Peyer's patch (tissue), 4 donors: ENCODE measurements at regions not wholly inside any gene's neighbourhood (a gene's known extent, or its start where the extent isn't known, plus 50 kb on each side); places are given as distances from the start of the nearest gene placed in this dataset.

Experiments
- DNase-seq, 3 donors: peaks; one replicate each; pipeline ENCODE4 v3.0.0-alpha.2; 2017 to 2019
- H3K27ac ChIP-seq, 4 donors: fragments of 200-600 bp; sonication (generic); one replicate each; pipeline ENCODE4 v1.5.1; 2016 to 2019
- H3K27me3 ChIP-seq, 2 donors: fragments of 200-600 bp; sonication (generic); one replicate each; pipeline ENCODE4 v1.5.1; 2019
- H3K36me3 ChIP-seq, 3 donors: fragments of 200-600 bp; sonication (generic); one replicate each; pipeline ENCODE4 v1.5.1; 2016 to 2019
- H3K4me1 ChIP-seq, 4 donors: fragments of 200-600 bp; sonication (generic); one replicate each; pipeline ENCODE4 v1.5.1; 2016 to 2019
- H3K4me3 ChIP-seq, 4 donors: fragments of 200-600 bp; sonication (generic); 1 replicate in 3 of 4; 2 replicates in 1 of 4; pipeline ENCODE4 v1.5.1; 2016 to 2019; ENCODE audit warnings: mild to moderate bottlenecking in 1 of 4
- H3K9me3 ChIP-seq, 4 donors: fragments of 200-600 bp; sonication (generic); one replicate each; pipeline ENCODE4 v1.5.1; 2016 to 2019; ENCODE audit warnings: mild to moderate bottlenecking in 1 of 4
- CTCF ChIP-seq, 6 experiments: fragments of 450-650 bp in 4 of 6; fragments of 200-600 bp in 2 of 6; sonication (generic) in 1 of 6; IDR thresholded peaks; one replicate each; pipeline ENCODE4 v1.5.1; 2017 to 2019; ENCODE audit warnings: antibody characterized with exemption in 6 of 6, mild to moderate bottlenecking in 3 of 6, moderate library complexity in 1 of 6
- POLR2A ChIP-seq, 2 donors: fragments of 450-650 bp; IDR thresholded peaks; one replicate each; pipeline ENCODE4 v1.5.1; 2017; ENCODE audit warnings: antibody characterized with exemption in 2 of 2, mild to moderate bottlenecking in 2 of 2, moderate library complexity in 2 of 2

- no peak for TF ChIP-seq POLR2A (IDR thresholded peaks at IDR 0.05)
- TF ChIP-seq CTCF (IDR thresholded peaks at IDR 0.05) = no peak
These were observed 229.1 kb downstream of the S1PR1 start for GRCh38 chr1:101465941-101466340.

DNA sequence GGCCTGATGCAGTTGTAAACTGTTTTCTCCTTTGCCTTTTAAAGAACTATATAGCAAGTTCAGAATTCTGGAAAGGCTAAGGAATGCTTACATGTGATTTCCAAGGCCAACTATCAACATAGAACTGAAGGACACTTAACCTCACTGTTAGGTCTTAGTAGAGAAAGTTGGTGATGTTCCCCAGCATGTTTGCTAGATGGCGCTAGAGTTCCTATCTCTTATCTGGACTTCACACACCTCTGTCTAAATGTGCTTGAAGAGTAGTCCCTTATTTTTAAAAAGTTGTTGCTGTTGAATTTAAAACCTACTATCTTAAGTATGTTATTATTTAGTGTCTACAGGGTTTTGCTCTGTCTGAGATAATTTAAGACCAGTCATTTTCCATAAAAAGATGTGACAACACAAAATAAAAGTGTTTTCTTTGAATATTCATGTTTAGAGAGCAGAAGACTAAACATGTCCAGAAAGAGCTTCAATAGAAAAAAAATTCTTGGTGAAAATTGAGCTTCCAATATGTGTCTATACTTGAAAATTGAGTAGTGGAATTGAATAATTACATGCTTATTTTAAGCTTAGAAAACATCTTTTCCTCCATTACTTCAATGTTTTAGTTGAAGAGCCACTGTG is 237.3 kb downstream of the S1PR1 start:
- Histone ChIP-seq H3K36me3 (no peaks in the 10 kb centered on the region), H3K4me3 (no peak overlapping the region), H3K9me3 (peaks cover 0 to 7% (median 0%) of the 10 kb centered on the region in 4 donors), H3K27me3 (no peaks in the 10 kb centered on the region), H3K4me1 (no peaks in the 10 kb centered on the region), H3K27ac (no peak overlapping the region)
- peak in 3 of 6 experiments; percentile 6 to 23 (median 7) for TF ChIP-seq CTCF (IDR thresholded peaks at IDR 0.05)
- no peak for TF ChIP-seq POLR2A (IDR thresholded peaks at IDR 0.05)
- no peak for DNase-seq

More at GRCh38 chr1:101465941-101466340, 229.1 kb downstream of the S1PR1 start:
- H3K27ac ChIP-seq = no peak overlapping the region
- no peaks in the 10 kb centered on the region for H3K36me3 ChIP-seq
- no peaks in the 10 kb centered on the region for H3K27me3 ChIP-seq
- H3K9me3 ChIP-seq = no peaks in the 10 kb centered on the region
- no peak for DNase-seq
- H3K4me1 ChIP-seq = no peaks in the 10 kb centered on the region
- no peak overlapping the region for H3K4me3 ChIP-seq

DNA sequence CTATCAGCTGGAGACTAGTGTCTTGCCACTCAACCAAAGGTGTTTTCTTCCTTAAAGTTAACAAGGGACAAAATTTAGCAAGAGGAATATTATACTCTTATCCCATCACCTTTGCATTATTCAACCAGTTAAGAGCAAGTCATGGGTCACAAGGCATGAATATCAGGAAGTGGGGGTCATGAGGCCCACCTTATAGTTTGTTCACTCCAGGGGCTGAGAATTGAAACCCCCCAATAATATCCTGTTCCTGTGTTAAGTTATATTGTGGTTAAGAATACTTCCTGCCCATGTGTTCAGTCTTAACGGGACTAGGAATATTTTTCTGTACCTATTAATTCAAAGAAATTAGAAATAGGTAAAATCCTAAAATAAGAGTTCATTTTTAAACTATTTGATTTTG is 239.7 kb downstream of the S1PR1 start:
- no peak overlapping the region for H3K27ac ChIP-seq
- no peaks in the 10 kb centered on the region for H3K36me3 ChIP-seq
- H3K27me3 ChIP-seq = no peaks in the 10 kb centered on the region
- no peak for DNase-seq
- H3K4me3 ChIP-seq = no peak overlapping the region
- TF ChIP-seq CTCF (IDR thresholded peaks at IDR 0.05) (no peak), POLR2A (IDR thresholded peaks at IDR 0.05) (no peak)
- no peaks in the 10 kb centered on the region for H3K4me1 ChIP-seq
- peaks cover 0 to 7% (median 0%) of the 10 kb centered on the region in 4 donors for H3K9me3 ChIP-seq

DNA sequence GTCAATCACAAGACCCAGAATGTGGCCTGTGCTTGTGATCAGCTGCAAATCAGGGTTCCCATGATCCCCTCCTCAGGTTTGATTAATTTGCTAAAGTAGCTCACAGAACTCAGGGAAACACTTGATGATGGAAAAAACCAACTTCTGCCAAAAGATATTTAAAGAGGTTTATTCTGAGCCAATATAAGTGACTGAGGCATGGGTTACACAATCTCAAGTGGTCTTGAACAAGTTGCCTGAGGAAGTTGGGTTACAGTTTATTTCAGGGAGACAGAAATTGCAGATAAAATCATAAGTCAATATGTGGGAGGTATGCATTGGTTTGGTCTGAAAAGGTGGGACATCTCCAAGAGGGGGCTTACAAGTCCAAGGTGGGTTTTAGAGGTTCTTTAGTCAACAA is 243.1 kb downstream of the S1PR1 start:
- Histone ChIP-seq H3K9me3 (no peaks in the 10 kb centered on the region), H3K27ac (no peak overlapping the region), H3K36me3 (no peaks in the 10 kb centered on the region), H3K4me3 (no peak overlapping the region), H3K4me1 (no peaks in the 10 kb centered on the region), H3K27me3 (no peaks in the 10 kb centered on the region)
- no peak for DNase-seq
- TF ChIP-seq POLR2A (IDR thresholded peaks at IDR 0.05) (no peak), CTCF (IDR thresholded peaks at IDR 0.05) (no peak)

DNA sequence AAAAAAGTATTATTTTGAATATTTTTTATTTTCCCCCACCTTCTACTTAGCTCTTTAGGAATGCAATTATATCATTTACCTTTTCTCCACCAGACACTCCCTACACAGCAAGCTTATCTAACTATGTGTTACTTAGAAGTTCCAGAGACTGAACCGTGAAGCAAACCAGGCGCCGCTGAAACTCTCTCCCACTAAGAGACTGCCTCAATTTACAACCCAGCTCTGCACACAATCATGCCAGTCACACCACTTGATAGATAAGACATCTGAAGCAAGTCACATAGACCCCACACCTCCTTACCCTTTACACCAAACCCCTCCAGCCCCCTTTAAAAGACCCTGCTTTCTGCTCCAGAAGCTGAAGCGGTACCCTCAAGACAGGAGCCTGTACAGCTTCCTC is 245.5 kb downstream of the S1PR1 start:
- Histone ChIP-seq H3K36me3 (no peaks in the 10 kb centered on the region), H3K9me3 (no peaks in the 10 kb centered on the region), H3K27ac (no peak overlapping the region), H3K27me3 (no peaks in the 10 kb centered on the region), H3K4me3 (no peak overlapping the region), H3K4me1 (no peaks in the 10 kb centered on the region)
- DNase-seq = no peak
- no peak for TF ChIP-seq POLR2A (IDR thresholded peaks at IDR 0.05)
- no peak for TF ChIP-seq CTCF (IDR thresholded peaks at IDR 0.05)
